ENCODE measurements at regions not wholly inside any gene's neighbourhood (a gene's known extent, or its start where the extent isn't known, plus 50 kb on each side); places are given as distances from the start of the nearest gene placed in this dataset.

GRCh38 chr10:21138769-21139340 lies 241.7 kb upstream of the NEBL start:
- H3K27ac ChIP-seq (ENCODE audit: control insufficient read depth, insufficient read depth, low read length), result no peak overlapping the region
- H3K4me1 ChIP-seq (ENCODE audit: control insufficient read depth, extremely low read depth, insufficient read depth, low read length), result peaks cover 4% of the 10 kb centered on the region
- DNase-seq (ENCODE audit: low read depth, low spot score), result no peak
- no peaks in the 10 kb centered on the region for H3K9me3 ChIP-seq (ENCODE audit: control insufficient read depth, low read depth, low read length)
- FAIRE-seq, result no peak
- dilution Hi-C loops (cut with MboI; ENCODE audit: extremely low pct_ligation_motif_present, low sequenced_read_pairs), result no loop called here
- H3K27me3 ChIP-seq (ENCODE audit: control insufficient read depth, extremely low read depth, insufficient read depth, low read length), result no peaks in the 10 kb centered on the region
- TF ChIP-seq EZH2 (IDR thresholded peaks at IDR 0.05; ENCODE audit: low read length) (no peak), CTCF (optimal IDR thresholded peaks at IDR 0.05 in 1 of 3, IDR thresholded peaks at IDR 0.05 in 1 of 3, conservative IDR thresholded peaks at IDR 0.05 in 1 of 3; ENCODE audit: extremely low read depth in 1 of 3, insufficient read depth in 2 of 3, low read length in 3 of 3) (no peak)
- no peak overlapping the region for H2AFZ ChIP-seq (ENCODE audit: control insufficient read depth, low read length)
- no peaks in the 10 kb centered on the region for H3K79me2 ChIP-seq (ENCODE audit: control insufficient read depth, insufficient read depth, low read length)
- H4K20me1 ChIP-seq (ENCODE audit: control insufficient read depth, extremely low read depth, insufficient read depth, low read length), result no peaks in the 10 kb centered on the region
- H3K4me2 ChIP-seq (ENCODE audit: control insufficient read depth, extremely low read depth, insufficient read depth, low read depth, low read length), result no peak overlapping the region
- H3K9ac ChIP-seq (ENCODE audit: control insufficient read depth, extremely low read depth, insufficient read depth, low read length), result no peak overlapping the region
- H3K36me3 ChIP-seq (ENCODE audit: control insufficient read depth in 2 of 2, extremely low read depth in 1 of 2, insufficient read depth in 2 of 2, low read length in 2 of 2), result no peaks in the 10 kb centered on the region
- H3K4me3 ChIP-seq (ENCODE audit: control insufficient read depth in 2 of 3, extremely low read depth in 1 of 3, insufficient read depth in 2 of 3, low read depth in 1 of 3, low read length in 3 of 3), result no peak overlapping the region
- H3K9me1 ChIP-seq (ENCODE audit: control insufficient read depth, extremely low read depth, insufficient read depth, low read length), result no peaks in the 10 kb centered on the region

- FAIRE-seq (no peak), DNase-seq (ENCODE audit: low read depth, low spot score) (no peak)
- dilution Hi-C loops (cut with MboI; ENCODE audit: extremely low pct_ligation_motif_present, low sequenced_read_pairs), result no loop called here
- Histone ChIP-seq H3K4me2 (ENCODE audit: control insufficient read depth, extremely low read depth, insufficient read depth, low read depth, low read length) (no peak overlapping the region), H3K79me2 (ENCODE audit: control insufficient read depth, insufficient read depth, low read length) (no peaks in the 10 kb centered on the region), H3K27ac (ENCODE audit: control insufficient read depth, insufficient read depth, low read length) (no peak overlapping the region), H3K27me3 (ENCODE audit: control insufficient read depth, extremely low read depth, insufficient read depth, low read length) (no peaks in the 10 kb centered on the region), H3K9me1 (ENCODE audit: control insufficient read depth, extremely low read depth, insufficient read depth, low read length) (no peaks in the 10 kb centered on the region), H3K9me3 (ENCODE audit: control insufficient read depth, low read depth, low read length) (no peaks in the 10 kb centered on the region), H2AFZ (ENCODE audit: control insufficient read depth, low read length) (no peak overlapping the region), H3K4me1 (ENCODE audit: control insufficient read depth, extremely low read depth, insufficient read depth, low read length) (peaks cover 4% of the 10 kb centered on the region), H3K9ac (ENCODE audit: control insufficient read depth, extremely low read depth, insufficient read depth, low read length) (no peak overlapping the region), H4K20me1 (ENCODE audit: control insufficient read depth, extremely low read depth, insufficient read depth, low read length) (no peaks in the 10 kb centered on the region), H3K36me3 (ENCODE audit: control insufficient read depth in 2 of 2, extremely low read depth in 1 of 2, insufficient read depth in 2 of 2, low read length in 2 of 2) (no peaks in the 10 kb centered on the region), H3K4me3 (ENCODE audit: control insufficient read depth in 2 of 3, extremely low read depth in 1 of 3, insufficient read depth in 2 of 3, low read depth in 1 of 3, low read length in 3 of 3) (no peak overlapping the region)
- TF ChIP-seq EZH2 (IDR thresholded peaks at IDR 0.05; ENCODE audit: low read length) (no peak), CTCF (optimal IDR thresholded peaks at IDR 0.05 in 1 of 3, IDR thresholded peaks at IDR 0.05 in 1 of 3, conservative IDR thresholded peaks at IDR 0.05 in 1 of 3; ENCODE audit: extremely low read depth in 1 of 3, insufficient read depth in 2 of 3, low read length in 3 of 3) (no peak)
Measured at GRCh38 chr10:21135023-21135931, 238.2 kb upstream of the NEBL start.

All from keratinocyte (primary cell).